HL-60 (cell line): ENCODE measurements at regions not wholly inside any gene's neighbourhood (a gene's known extent, or its start where the extent isn't known, plus 50 kb on each side); places are given as distances from the start of the nearest gene placed in this dataset.

ENCODE experiments used
- DNase-seq, 2 experiments: peaks; one replicate each; pipeline ENCODE4 v3.0.0-alpha.2; 2010 to 2020; ENCODE audit warnings: low read depth in 1 of 2, low spot score in 1 of 2
- H3K27ac ChIP-seq: fragments of 250-450 bp; sonication (Bioruptor Pico); replicated peaks from 2 replicates; pipeline ENCODE4 v1.5.1; 2020; ENCODE audit warnings: mild to moderate bottlenecking, moderate library complexity
- H3K27me3 ChIP-seq: fragments of 250-450 bp; sonication (Bioruptor Pico); 2 replicates; pipeline ENCODE4 v1.5.1; 2021; ENCODE audit warnings: mild to moderate bottlenecking, moderate library complexity; ENCODE audit not compliant: insufficient read depth, poor library complexity, severe bottlenecking
- H3K4me3 ChIP-seq: replicated peaks from 2 replicates; pipeline ENCODE4 v1.5.1; 2011; ENCODE audit warnings: mild to moderate bottlenecking, control low read depth, low read length; ENCODE audit not compliant: insufficient read depth
- GABPA ChIP-seq: IDR thresholded peaks from 2 replicates; pipeline ENCODE4 v1.6.1; 2012; ENCODE audit warnings: low read depth
- POLR2AphosphoS5 ChIP-seq: IDR thresholded peaks from 2 replicates; pipeline ENCODE4 v1.6.1; 2012; ENCODE audit warnings: low read depth
- SPI1 ChIP-seq: IDR thresholded peaks from 2 replicates; pipeline ENCODE4 v1.6.1; 2012; ENCODE audit warnings: low read depth, mild to moderate bottlenecking, borderline replicate concordance
- TF ChIP-seq, protein P1 (sequence below): IDR thresholded peaks from 2 replicates; pipeline ENCODE4 v1.6.1; 2012; ENCODE audit warnings: low read depth; ENCODE audit not compliant: insufficient replicate concordance
- TF ChIP-seq, protein P2 (sequence below): IDR thresholded peaks from one replicate; pipeline ENCODE4 v1.5.1; 2011; ENCODE audit warnings: low read length, control low read depth, inconsistent platforms; ENCODE audit not compliant: insufficient read depth

DNA sequence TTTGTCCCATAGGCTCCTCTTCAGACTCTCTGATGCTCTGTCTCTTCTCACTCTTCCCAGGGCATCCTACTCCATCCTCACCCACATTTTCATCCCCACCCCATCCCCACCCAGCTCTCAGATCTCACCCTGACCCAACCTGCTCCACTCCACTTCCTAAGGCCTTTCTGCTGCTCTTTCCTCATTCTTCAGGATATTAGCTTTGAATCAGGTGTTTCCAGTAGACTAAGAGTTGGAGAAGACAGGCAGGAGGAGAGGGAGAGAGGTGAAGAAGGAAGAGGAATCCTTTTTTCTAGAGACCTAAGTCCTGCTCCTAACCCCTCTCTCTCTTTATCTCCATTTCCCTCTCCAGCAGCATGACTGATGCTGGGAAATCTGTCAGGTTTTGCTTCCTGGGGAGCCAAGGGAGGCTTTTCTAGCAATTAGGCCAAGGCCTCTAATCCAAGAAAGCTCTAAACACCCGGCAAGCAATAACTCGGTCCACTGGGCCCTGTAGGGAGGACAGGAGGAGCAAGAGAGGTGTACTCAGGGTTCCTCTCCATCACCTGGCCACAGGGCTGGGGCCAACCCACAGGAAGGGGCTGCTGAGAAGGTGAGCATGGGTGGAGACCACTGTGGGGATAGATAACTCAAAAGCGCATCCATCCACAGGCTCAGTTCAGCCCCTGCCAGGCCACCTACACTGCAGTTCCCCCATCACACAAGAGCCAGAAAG is 133.3 kb downstream of the TMEM132E start:
- TF ChIP-seq, protein P1, sequence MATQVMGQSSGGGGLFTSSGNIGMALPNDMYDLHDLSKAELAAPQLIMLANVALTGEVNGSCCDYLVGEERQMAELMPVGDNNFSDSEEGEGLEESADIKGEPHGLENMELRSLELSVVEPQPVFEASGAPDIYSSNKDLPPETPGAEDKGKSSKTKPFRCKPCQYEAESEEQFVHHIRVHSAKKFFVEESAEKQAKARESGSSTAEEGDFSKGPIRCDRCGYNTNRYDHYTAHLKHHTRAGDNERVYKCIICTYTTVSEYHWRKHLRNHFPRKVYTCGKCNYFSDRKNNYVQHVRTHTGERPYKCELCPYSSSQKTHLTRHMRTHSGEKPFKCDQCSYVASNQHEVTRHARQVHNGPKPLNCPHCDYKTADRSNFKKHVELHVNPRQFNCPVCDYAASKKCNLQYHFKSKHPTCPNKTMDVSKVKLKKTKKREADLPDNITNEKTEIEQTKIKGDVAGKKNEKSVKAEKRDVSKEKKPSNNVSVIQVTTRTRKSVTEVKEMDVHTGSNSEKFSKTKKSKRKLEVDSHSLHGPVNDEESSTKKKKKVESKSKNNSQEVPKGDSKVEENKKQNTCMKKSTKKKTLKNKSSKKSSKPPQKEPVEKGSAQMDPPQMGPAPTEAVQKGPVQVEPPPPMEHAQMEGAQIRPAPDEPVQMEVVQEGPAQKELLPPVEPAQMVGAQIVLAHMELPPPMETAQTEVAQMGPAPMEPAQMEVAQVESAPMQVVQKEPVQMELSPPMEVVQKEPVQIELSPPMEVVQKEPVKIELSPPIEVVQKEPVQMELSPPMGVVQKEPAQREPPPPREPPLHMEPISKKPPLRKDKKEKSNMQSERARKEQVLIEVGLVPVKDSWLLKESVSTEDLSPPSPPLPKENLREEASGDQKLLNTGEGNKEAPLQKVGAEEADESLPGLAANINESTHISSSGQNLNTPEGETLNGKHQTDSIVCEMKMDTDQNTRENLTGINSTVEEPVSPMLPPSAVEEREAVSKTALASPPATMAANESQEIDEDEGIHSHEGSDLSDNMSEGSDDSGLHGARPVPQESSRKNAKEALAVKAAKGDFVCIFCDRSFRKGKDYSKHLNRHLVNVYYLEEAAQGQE = no peak
- TF ChIP-seq, protein P2, sequence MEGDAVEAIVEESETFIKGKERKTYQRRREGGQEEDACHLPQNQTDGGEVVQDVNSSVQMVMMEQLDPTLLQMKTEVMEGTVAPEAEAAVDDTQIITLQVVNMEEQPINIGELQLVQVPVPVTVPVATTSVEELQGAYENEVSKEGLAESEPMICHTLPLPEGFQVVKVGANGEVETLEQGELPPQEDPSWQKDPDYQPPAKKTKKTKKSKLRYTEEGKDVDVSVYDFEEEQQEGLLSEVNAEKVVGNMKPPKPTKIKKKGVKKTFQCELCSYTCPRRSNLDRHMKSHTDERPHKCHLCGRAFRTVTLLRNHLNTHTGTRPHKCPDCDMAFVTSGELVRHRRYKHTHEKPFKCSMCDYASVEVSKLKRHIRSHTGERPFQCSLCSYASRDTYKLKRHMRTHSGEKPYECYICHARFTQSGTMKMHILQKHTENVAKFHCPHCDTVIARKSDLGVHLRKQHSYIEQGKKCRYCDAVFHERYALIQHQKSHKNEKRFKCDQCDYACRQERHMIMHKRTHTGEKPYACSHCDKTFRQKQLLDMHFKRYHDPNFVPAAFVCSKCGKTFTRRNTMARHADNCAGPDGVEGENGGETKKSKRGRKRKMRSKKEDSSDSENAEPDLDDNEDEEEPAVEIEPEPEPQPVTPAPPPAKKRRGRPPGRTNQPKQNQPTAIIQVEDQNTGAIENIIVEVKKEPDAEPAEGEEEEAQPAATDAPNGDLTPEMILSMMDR = no peak
- TF ChIP-seq GABPA = no peak
- TF ChIP-seq POLR2AphosphoS5 = no peak
- no peak for TF ChIP-seq SPI1
- Histone ChIP-seq H3K27ac (no peak overlapping the region), H3K4me3 (no peak overlapping the region), H3K27me3 (peaks cover 3% of the 10 kb centered on the region)
- DNase-seq = no peak

DNA sequence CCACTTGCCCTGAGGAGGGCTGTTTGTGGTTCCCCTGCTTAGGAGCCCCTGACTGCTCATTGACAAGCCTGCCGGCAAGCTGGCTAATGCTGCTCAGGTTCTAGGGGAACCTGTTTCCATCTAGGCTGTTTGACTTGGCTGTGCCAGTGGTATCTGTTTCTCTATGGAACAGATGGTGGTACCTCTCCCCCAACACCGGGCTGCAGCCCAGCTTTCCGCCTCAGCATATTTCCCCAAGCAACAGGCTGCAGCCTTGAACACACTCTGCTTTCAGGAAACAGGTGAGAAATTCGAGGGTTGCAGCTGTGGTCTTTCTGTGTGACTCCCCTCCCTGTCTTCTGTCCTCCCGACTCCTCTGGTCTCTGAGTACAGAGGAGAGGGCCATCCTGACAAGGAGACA is 132.3 kb downstream of the TMEM132E start:
- peaks cover 3% of the 10 kb centered on the region for H3K27me3 ChIP-seq
- H3K4me3 ChIP-seq = no peak overlapping the region
- TF ChIP-seq POLR2AphosphoS5 = no peak
- TF ChIP-seq, protein P1 = no peak
- no peak for TF ChIP-seq SPI1
- no peak for TF ChIP-seq GABPA
- TF ChIP-seq, protein P2 = no peak
- DNase-seq = no peak
- H3K27ac ChIP-seq = no peak overlapping the region

DNA sequence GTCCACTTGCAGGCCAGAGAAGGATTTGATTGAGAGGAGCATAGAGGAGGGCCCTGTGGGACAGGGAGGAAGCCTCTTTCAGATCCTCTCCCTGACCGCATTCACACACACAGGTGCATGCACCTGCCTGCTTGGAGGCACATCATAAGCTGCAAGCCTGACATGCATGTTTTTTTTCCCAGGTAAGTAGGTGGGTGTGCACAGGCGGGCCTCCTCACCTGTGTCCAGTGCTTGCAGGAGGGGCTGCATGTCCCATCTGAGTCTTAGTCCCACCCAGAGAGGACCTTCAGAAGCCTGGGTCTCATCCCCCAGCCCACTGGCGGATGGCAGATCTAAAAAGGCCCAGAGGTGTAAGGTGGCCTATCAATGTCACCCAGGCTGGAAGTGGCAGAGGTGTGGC is 130.8 kb downstream of the TMEM132E start:
- no peak overlapping the region for H3K4me3 ChIP-seq
- TF ChIP-seq POLR2AphosphoS5 (no peak), SPI1 (no peak), GABPA (no peak)
- TF ChIP-seq, protein P2 = no peak
- TF ChIP-seq, protein P1 = no peak
- H3K27me3 ChIP-seq = peaks cover 3% of the 10 kb centered on the region
- H3K27ac ChIP-seq = no peak overlapping the region
- no peak for DNase-seq
